Gastroesophageal sphincter (tissue), 3 donors: ENCODE measurements at regions not wholly inside any gene's neighbourhood (a gene's known extent, or its start where the extent isn't known, plus 50 kb on each side); places are given as distances from the start of the nearest gene placed in this dataset.

Experiments used
- POLR2A ChIP-seq, 2 donors: fragments of 450-650 bp; IDR thresholded peaks; one replicate each; pipeline ENCODE4 v1.6.1; 2017; ENCODE audit warnings: antibody characterized with exemption in 2 of 2, mild to moderate bottlenecking in 2 of 2, moderate library complexity in 1 of 2
- TF ChIP-seq, protein P1 (sequence below), 4 experiments: fragments of 200-600 bp in 2 of 4; fragments of 450-650 bp in 2 of 4; sonication (generic) in 1 of 4; IDR thresholded peaks; one replicate each; pipeline ENCODE4 v1.5.1; 2017 to 2019; ENCODE audit warnings: antibody characterized with exemption in 4 of 4, mild to moderate bottlenecking in 2 of 4, moderate library complexity in 2 of 4

DNA sequence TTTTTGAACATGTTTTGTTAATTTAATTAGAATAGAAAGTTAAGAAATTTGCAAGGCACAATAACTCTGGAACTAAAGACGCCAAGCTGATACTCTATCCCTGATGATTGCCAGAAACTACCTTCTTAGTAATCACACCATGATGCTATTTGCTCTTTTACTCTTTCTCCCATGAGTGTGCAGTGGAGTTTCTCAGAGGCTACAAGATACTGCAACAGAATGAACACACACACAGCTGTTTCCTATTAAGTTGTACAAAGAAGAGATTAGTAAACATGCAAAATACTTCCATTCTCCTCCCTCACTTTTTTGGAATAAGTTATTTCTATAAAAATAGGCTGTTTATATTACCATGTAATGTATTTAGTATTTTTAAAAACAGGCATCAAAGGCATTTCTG lies 1367.5 kb downstream of the AACS start:
- TF ChIP-seq, protein P1, sequence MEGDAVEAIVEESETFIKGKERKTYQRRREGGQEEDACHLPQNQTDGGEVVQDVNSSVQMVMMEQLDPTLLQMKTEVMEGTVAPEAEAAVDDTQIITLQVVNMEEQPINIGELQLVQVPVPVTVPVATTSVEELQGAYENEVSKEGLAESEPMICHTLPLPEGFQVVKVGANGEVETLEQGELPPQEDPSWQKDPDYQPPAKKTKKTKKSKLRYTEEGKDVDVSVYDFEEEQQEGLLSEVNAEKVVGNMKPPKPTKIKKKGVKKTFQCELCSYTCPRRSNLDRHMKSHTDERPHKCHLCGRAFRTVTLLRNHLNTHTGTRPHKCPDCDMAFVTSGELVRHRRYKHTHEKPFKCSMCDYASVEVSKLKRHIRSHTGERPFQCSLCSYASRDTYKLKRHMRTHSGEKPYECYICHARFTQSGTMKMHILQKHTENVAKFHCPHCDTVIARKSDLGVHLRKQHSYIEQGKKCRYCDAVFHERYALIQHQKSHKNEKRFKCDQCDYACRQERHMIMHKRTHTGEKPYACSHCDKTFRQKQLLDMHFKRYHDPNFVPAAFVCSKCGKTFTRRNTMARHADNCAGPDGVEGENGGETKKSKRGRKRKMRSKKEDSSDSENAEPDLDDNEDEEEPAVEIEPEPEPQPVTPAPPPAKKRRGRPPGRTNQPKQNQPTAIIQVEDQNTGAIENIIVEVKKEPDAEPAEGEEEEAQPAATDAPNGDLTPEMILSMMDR (IDR thresholded peaks at IDR 0.05), result no peak
- no peak for TF ChIP-seq POLR2A (IDR thresholded peaks at IDR 0.05)
